Sigmoid colon (tissue), 6 donors: ENCODE measurements at regions not wholly inside any gene's neighbourhood (a gene's known extent, or its start where the extent isn't known, plus 50 kb on each side); places are given as distances from the start of the nearest gene placed in this dataset.

Experiments
- DNase-seq: peaks from one replicate; pipeline ENCODE4 v3.0.0-alpha.2; 2019
- H3K27ac ChIP-seq, 4 donors: fragments of 200-600 bp; sonication (generic); one replicate each; pipeline ENCODE4 v1.5.1; 2016 to 2019; ENCODE audit warnings: mild to moderate bottlenecking in 1 of 4
- H3K27me3 ChIP-seq, 3 donors: fragments of 200-600 bp; sonication (generic); one replicate each; pipeline ENCODE4 v1.5.1; 2019; ENCODE audit warnings: mild to moderate bottlenecking in 1 of 3
- H3K36me3 ChIP-seq, 4 donors: fragments of 200-600 bp; sonication (generic); one replicate each; pipeline ENCODE4 v1.5.1; 2016 to 2019
- H3K4me1 ChIP-seq, 4 donors: fragments of 200-600 bp; sonication (generic); one replicate each; pipeline ENCODE4 v1.5.1; 2017 to 2019
- H3K4me3 ChIP-seq, 4 donors: fragments of 200-600 bp; sonication (generic); one replicate each; pipeline ENCODE4 v1.5.1; 2017 to 2019; ENCODE audit warnings: mild to moderate bottlenecking in 2 of 4, moderate library complexity in 1 of 4
- H3K9me3 ChIP-seq, 4 donors: fragments of 200-600 bp in 3 of 4; sonication (generic) in 3 of 4; one replicate each; pipeline versions ENCODE4 v1.5.1 to v1.6.1; 2013 to 2019
- EP300 ChIP-seq, 4 donors: sonication (generic); formaldehyde crosslinking; IDR thresholded peaks; one replicate each; pipeline ENCODE4 v1.6.1; 2017; ENCODE audit warnings: antibody characterized with exemption in 4 of 4
- POLR2A ChIP-seq, 2 donors: fragments of 450-650 bp; IDR thresholded peaks; one replicate each; pipeline ENCODE4 v1.6.1; 2016; ENCODE audit warnings: antibody characterized with exemption in 2 of 2, mild to moderate bottlenecking in 2 of 2, moderate library complexity in 2 of 2
- POLR2AphosphoS5 ChIP-seq, 4 donors: sonication (generic); formaldehyde crosslinking; IDR thresholded peaks; one replicate each; pipeline ENCODE4 v1.6.1; 2017; ENCODE audit warnings: antibody characterized with exemption in 4 of 4
- WGBS, 2 donors: extraction: QIAGEN DNeasy Blood & Tissue Kit; methylation state at CpG; one replicate each; pipeline ENCODE4 v1.1.7; 2013; 5-methylcytosine and 5-hydroxymethylcytosine counted together
- intact Hi-C: fragments of 100-400 bp; cut with DNase I; formaldehyde crosslinking; loops from one replicate; pipeline ENCODE4 v1.15.1; 2023
- TF ChIP-seq, protein P1 (sequence below), 4 experiments: fragments of 450-650 bp in 3 of 4; fragments of 200-600 bp in 1 of 4; IDR thresholded peaks; one replicate each; pipeline ENCODE4 v1.5.1; 2016 to 2019; ENCODE audit warnings: antibody characterized with exemption in 4 of 4, mild to moderate bottlenecking in 3 of 4, moderate library complexity in 2 of 4
- donor health status: healthy with polysubstance abuse.
- donor health status: healthy.

DNA sequence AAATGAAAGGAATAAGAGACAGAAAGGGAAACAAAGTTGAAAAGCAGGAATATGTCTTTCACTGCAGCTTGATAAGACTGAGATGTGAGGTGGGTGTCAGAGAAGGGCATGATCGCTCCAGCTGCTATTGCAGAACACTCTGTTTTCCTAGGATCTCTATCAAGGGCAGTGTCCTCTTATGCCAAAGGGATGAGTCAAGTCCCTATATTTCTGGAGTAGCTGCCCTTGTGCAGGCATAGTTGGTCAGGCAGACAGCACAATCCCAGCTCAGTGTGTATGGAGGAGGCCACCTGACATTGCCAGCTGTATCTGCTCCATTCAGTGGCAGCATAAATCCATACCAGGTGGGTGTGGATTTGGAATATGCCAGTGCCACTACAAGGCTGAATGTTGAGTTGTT is 101.6 kb downstream of the DAD1 start:
- Histone ChIP-seq H3K4me1 (peaks cover 0 to 20% (median 3%) of the 10 kb centered on the region in 4 donors), H3K36me3 (no peaks in the 10 kb centered on the region), H3K27me3 (no peaks in the 10 kb centered on the region), H3K4me3 (no peak overlapping the region), H3K27ac (no peak overlapping the region), H3K9me3 (no peaks in the 10 kb centered on the region)
- no peak for DNase-seq
- intact Hi-C loops = no loop called here
- 88 to 94% methylated on average over 1 of the region's 1 CpG for WGBS, 2 donors
- TF ChIP-seq, protein P1, sequence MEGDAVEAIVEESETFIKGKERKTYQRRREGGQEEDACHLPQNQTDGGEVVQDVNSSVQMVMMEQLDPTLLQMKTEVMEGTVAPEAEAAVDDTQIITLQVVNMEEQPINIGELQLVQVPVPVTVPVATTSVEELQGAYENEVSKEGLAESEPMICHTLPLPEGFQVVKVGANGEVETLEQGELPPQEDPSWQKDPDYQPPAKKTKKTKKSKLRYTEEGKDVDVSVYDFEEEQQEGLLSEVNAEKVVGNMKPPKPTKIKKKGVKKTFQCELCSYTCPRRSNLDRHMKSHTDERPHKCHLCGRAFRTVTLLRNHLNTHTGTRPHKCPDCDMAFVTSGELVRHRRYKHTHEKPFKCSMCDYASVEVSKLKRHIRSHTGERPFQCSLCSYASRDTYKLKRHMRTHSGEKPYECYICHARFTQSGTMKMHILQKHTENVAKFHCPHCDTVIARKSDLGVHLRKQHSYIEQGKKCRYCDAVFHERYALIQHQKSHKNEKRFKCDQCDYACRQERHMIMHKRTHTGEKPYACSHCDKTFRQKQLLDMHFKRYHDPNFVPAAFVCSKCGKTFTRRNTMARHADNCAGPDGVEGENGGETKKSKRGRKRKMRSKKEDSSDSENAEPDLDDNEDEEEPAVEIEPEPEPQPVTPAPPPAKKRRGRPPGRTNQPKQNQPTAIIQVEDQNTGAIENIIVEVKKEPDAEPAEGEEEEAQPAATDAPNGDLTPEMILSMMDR (IDR thresholded peaks at IDR 0.05) = no peak
- TF ChIP-seq EP300 (IDR thresholded peaks at IDR 0.05) (no peak), POLR2AphosphoS5 (IDR thresholded peaks at IDR 0.05) (no peak), POLR2A (IDR thresholded peaks at IDR 0.05) (no peak)

DNA sequence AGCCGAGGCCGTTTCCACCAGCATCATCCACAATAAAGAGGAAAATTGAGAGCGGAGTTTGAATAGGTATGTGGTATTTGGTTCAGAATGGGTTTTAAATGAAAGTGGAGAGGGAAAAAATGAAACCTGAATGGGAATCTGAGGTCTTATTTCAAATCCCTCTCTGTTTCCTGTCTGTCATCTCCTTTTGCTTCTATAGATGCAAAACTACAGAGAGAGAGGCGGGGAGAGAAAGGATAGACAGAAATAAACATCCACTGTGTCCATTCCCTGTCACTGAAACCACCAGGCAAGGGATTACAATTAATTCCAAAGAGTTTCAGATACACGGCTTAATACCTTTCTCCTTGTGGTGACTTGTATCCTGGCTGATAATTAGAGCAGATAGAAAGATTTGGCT is 102.3 kb downstream of the DAD1 start:
- 84 to 91% methylated on average over 5 of the region's 5 CpGs for WGBS, 2 donors
- H3K27me3 ChIP-seq = no peaks in the 10 kb centered on the region
- H3K27ac ChIP-seq = no peak overlapping the region

DNA sequence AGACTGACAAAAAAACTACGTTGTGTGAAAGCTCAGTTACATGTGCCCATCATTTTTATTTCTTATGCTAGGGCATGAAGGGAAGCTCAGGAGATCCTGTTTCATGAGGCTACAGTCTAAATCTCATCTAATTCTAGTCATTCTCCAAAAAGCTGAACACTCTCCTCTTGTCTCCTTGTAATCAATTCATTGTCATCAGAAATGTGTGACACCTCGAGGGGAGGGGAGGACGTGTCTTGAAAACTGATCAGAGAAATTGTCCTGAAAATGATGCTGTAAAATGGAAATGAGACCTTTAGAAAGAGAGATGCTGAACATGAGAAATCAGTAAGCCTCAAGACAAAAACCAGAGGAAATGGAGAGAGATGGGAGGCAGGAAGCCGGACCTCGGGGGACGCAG is 103.4 kb downstream of the DAD1 start:
- no peaks in the 10 kb centered on the region for H3K9me3 ChIP-seq
- H3K4me1 ChIP-seq = peaks cover 0 to 32% (median 13%) of the 10 kb centered on the region in 4 donors
- no peak for TF ChIP-seq EP300 (IDR thresholded peaks at IDR 0.05)
- TF ChIP-seq, protein P1 (IDR thresholded peaks at IDR 0.05) = no peak
- no peak for TF ChIP-seq POLR2A (IDR thresholded peaks at IDR 0.05)
- TF ChIP-seq POLR2AphosphoS5 (IDR thresholded peaks at IDR 0.05) = no peak
- WGBS, 2 donors = 82% methylated on average over 6 of the region's 6 CpGs
- intact Hi-C loops = no loop called here
- H3K27me3 ChIP-seq = no peaks in the 10 kb centered on the region
- H3K4me3 ChIP-seq = no peak overlapping the region
- H3K27ac ChIP-seq = no peak overlapping the region
- no peaks in the 10 kb centered on the region for H3K36me3 ChIP-seq
- DNase-seq = no peak

More for the DNA sequence above, 102.3 kb downstream of the DAD1 start:
- intact Hi-C loops = no loop called here
- no peak for DNase-seq
- TF ChIP-seq POLR2A (IDR thresholded peaks at IDR 0.05) (no peak), EP300 (IDR thresholded peaks at IDR 0.05) (no peak), POLR2AphosphoS5 (IDR thresholded peaks at IDR 0.05) (no peak)
- TF ChIP-seq, protein P1 (IDR thresholded peaks at IDR 0.05) = no peak
- H3K36me3 ChIP-seq = no peaks in the 10 kb centered on the region
- no peaks in the 10 kb centered on the region for H3K9me3 ChIP-seq
- no peak overlapping the region for H3K4me3 ChIP-seq
- H3K4me1 ChIP-seq = peaks cover 0 to 25% (median 7%) of the 10 kb centered on the region in 4 donors

DNA sequence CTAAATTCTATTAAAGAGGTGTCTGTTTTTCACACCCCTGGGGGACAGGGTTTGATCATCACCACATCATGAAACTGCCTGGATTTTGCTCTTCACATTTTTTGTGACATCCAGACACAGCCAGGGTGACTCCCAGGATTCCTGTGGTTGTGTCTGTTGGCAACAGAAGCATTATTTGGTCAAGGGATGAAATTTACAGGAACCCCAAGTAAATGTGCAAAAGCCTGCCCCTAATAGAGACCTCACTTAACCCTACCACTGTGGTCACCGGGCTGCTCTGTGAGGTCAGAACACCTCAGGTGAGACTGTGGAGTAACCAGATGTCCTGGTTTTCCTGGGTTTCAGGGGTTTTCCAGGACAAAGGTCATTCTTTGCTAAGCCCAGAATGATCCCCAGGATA is 103.8 kb downstream of the DAD1 start:
- DNase-seq = no peak
- Histone ChIP-seq H3K27ac (no peak overlapping the region), H3K27me3 (no peaks in the 10 kb centered on the region), H3K4me1 (peaks cover 0 to 32% (median 13%) of the 10 kb centered on the region in 4 donors), H3K9me3 (no peaks in the 10 kb centered on the region), H3K36me3 (no peaks in the 10 kb centered on the region), H3K4me3 (no peak overlapping the region)
- intact Hi-C loops = no loop called here
- WGBS, 2 donors = 28 to 60% methylated on average over 1 of the region's 1 CpG
- TF ChIP-seq, protein P1 (IDR thresholded peaks at IDR 0.05) = no peak
- no peak for TF ChIP-seq POLR2A (IDR thresholded peaks at IDR 0.05)
- TF ChIP-seq POLR2AphosphoS5 (IDR thresholded peaks at IDR 0.05) = no peak
- no peak for TF ChIP-seq EP300 (IDR thresholded peaks at IDR 0.05)

DNA sequence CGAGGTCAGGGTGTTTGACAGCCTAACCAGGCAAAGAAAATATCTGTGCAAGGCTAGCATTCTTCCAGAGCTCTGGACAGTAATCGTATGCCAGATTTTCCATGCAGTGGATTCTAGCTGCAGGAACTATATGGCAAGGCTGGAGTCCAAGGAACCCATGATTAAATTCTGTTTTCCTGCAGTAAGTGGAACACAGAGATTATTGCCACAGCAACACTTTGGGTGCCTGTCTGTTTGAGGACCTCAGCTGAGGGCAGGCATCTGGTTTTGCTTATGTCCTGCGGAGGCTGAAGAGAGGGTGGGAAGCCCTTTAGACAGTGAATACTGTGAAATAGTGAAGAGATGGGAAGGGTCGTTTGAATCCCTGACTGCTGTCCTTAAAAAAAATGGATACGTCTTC is 104.4 kb downstream of the DAD1 start:
- Histone ChIP-seq H3K36me3 (no peaks in the 10 kb centered on the region), H3K4me3 (no peak overlapping the region), H3K27me3 (no peaks in the 10 kb centered on the region), H3K27ac (no peak overlapping the region), H3K4me1 (peaks cover 0 to 32% (median 13%) of the 10 kb centered on the region in 4 donors), H3K9me3 (no peaks in the 10 kb centered on the region)
- intact Hi-C loops = no loop called here
- no peak for DNase-seq
- TF ChIP-seq POLR2A (IDR thresholded peaks at IDR 0.05) (no peak), POLR2AphosphoS5 (IDR thresholded peaks at IDR 0.05) (no peak), EP300 (IDR thresholded peaks at IDR 0.05) (no peak)
- TF ChIP-seq, protein P1 (IDR thresholded peaks at IDR 0.05) = no peak
- WGBS, 2 donors = 68 to 72% methylated on average over 5 of the region's 5 CpGs
